GOT3 (cell line): ENCODE measurements at regions not wholly inside any gene's neighbourhood (a gene's known extent, or its start where the extent isn't known, plus 50 kb on each side); places are given as distances from the start of the nearest gene placed in this dataset.
"Not testable (repeated sequence)": the region's sequence is repeated elsewhere in the genome, so short reads cannot be mapped to it uniquely, and the experiment has no call there.

Source experiments
- DNase-seq: peaks from one replicate; lab custom pipeline; 2025; ENCODE audit warnings: mixed read lengths; lab: John Stamatoyannopoulos, UW

GRCh38 chr11:87465716-87466115 lies 428.0 kb downstream of the TMEM135 start:
- DNase-seq: no peak

GRCh38 chr11:87463486-87464102 lies 425.9 kb downstream of the TMEM135 start:
- DNase-seq: no peak

- no peak for DNase-seq
These were observed 424.4 kb downstream of the TMEM135 start for GRCh38 chr11:87462171-87462570.

GRCh38 chr11:87460842-87461637 lies 423.3 kb downstream of the TMEM135 start:
- DNase-seq: no peak

- no peak for DNase-seq
These were observed 422.5 kb downstream of the TMEM135 start for GRCh38 chr11:87460279-87460678.

GRCh38 chr11:87459351-87459750 lies 421.6 kb downstream of the TMEM135 start:
- DNase-seq: no peak

GRCh38 chr11:87456499-87456898 lies 418.8 kb downstream of the TMEM135 start:
- DNase-seq: no peak

GRCh38 chr11:87455180-87455579 lies 417.4 kb downstream of the TMEM135 start:
- no peak for DNase-seq

GRCh38 chr11:87454241-87454640 lies 416.5 kb downstream of the TMEM135 start:
- DNase-seq: no peak

GRCh38 chr11:87453531-87454089 lies 415.9 kb downstream of the TMEM135 start:
- no peak for DNase-seq

GRCh38 chr11:87452025-87452424 lies 414.3 kb downstream of the TMEM135 start:
- DNase-seq: not testable (repeated sequence)

GRCh38 chr11:87451395-87451794 lies 413.7 kb downstream of the TMEM135 start:
- no peak for DNase-seq

- DNase-seq: no peak
These were observed 409.9 kb downstream of the TMEM135 start for GRCh38 chr11:87447606-87448005.

GRCh38 chr11:87444993-87445392 lies 407.3 kb downstream of the TMEM135 start:
- DNase-seq: no peak

GRCh38 chr11:87443707-87444106 lies 406.0 kb downstream of the TMEM135 start:
- no peak for DNase-seq

- DNase-seq: no peak
These were observed 402.5 kb downstream of the TMEM135 start for GRCh38 chr11:87440076-87440770.

GRCh38 chr11:87438416-87438815 lies 400.7 kb downstream of the TMEM135 start:
- no peak for DNase-seq

GRCh38 chr11:87437844-87438223 lies 400.1 kb downstream of the TMEM135 start:
- no peak for DNase-seq

GRCh38 chr11:87437133-87437843 lies 399.6 kb downstream of the TMEM135 start:
- no peak for DNase-seq

GRCh38 chr11:87432022-87432421 lies 394.3 kb downstream of the TMEM135 start:
- no peak for DNase-seq

GRCh38 chr11:87431392-87431791 lies 393.7 kb downstream of the TMEM135 start:
- no peak for DNase-seq

- DNase-seq: no peak
These were observed 393.1 kb downstream of the TMEM135 start for GRCh38 chr11:87430821-87431220.
